SK-N-SH (cell line): ENCODE measurements at regions not wholly inside any gene's neighbourhood (a gene's known extent, or its start where the extent isn't known, plus 50 kb on each side); places are given as distances from the start of the nearest gene placed in this dataset.

ENCODE experiments used
- CHD2 ChIP-seq: fragments of 150-350 bp; IDR thresholded peaks from 2 replicates; pipeline ENCODE4 v1.6.1; 2018; ENCODE audit warnings: low read length; ENCODE audit not compliant: partially characterized antibody
- ELF1 ChIP-seq: IDR thresholded peaks from 2 replicates; pipeline ENCODE4 v1.4.0; 2012
- EP300 ChIP-seq, 2 experiments: IDR thresholded peaks; 2 replicates each; pipeline versions ENCODE4 v1.4.0 to v1.6.1; 2012; ENCODE audit warnings: borderline replicate concordance in 1 of 2, low read depth in 1 of 2, low read length in 1 of 2
- FOXM1 ChIP-seq: IDR thresholded peaks from 2 replicates; pipeline ENCODE4 v1.4.0; 2012; ENCODE audit warnings: low read depth, mild to moderate bottlenecking
- MXI1 ChIP-seq: IDR thresholded peaks from 2 replicates; pipeline ENCODE4 v1.6.1; 2012; ENCODE audit warnings: mild to moderate bottlenecking, low read depth, low read length, improper control_type of control experiment
- REST ChIP-seq: IDR thresholded peaks from 2 replicates; pipeline ENCODE4 v1.6.1; 2012; ENCODE audit warnings: mild to moderate bottlenecking, low read depth, low read length, moderate library complexity
- TAF1 ChIP-seq: IDR thresholded peaks from 2 replicates; pipeline ENCODE4 v1.6.1; 2012; ENCODE audit warnings: low read depth, mild to moderate bottlenecking, low read length, moderate library complexity, borderline replicate concordance
- TCF12 ChIP-seq: IDR thresholded peaks from 2 replicates; pipeline ENCODE4 v1.4.0; 2012
- YY1 ChIP-seq: IDR thresholded peaks from 2 replicates; pipeline ENCODE4 v1.4.0; 2012; ENCODE audit warnings: low read depth, mild to moderate bottlenecking
- TF ChIP-seq, protein P1 (sequence below): fragments of 200-600 bp; sonication (generic); IDR thresholded peaks from 2 replicates; pipeline ENCODE4 v1.6.1; 2017; ENCODE audit warnings: antibody characterized with exemption, mild to moderate bottlenecking, moderate library complexity

GRCh38 chrX:26286836-26287235 is 70.9 kb downstream of the MAGEB5 start:
- TF ChIP-seq MXI1, result no peak
- no peak for TF ChIP-seq YY1
- TF ChIP-seq, protein P1, sequence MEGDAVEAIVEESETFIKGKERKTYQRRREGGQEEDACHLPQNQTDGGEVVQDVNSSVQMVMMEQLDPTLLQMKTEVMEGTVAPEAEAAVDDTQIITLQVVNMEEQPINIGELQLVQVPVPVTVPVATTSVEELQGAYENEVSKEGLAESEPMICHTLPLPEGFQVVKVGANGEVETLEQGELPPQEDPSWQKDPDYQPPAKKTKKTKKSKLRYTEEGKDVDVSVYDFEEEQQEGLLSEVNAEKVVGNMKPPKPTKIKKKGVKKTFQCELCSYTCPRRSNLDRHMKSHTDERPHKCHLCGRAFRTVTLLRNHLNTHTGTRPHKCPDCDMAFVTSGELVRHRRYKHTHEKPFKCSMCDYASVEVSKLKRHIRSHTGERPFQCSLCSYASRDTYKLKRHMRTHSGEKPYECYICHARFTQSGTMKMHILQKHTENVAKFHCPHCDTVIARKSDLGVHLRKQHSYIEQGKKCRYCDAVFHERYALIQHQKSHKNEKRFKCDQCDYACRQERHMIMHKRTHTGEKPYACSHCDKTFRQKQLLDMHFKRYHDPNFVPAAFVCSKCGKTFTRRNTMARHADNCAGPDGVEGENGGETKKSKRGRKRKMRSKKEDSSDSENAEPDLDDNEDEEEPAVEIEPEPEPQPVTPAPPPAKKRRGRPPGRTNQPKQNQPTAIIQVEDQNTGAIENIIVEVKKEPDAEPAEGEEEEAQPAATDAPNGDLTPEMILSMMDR, result no peak
- TF ChIP-seq EP300 (IDR thresholded peaks at IDR 0.05; ENCODE audit: borderline replicate concordance in 1 of 2, low read depth in 1 of 2, low read length in 1 of 2), result no peak
- TF ChIP-seq REST, result no peak
- TF ChIP-seq ELF1, result no peak
- no peak for TF ChIP-seq TAF1
- TF ChIP-seq CHD2, result no peak
- TF ChIP-seq FOXM1, result no peak
- no peak for TF ChIP-seq TCF12
